ENCODE measurements at regions not wholly inside any gene's neighbourhood (a gene's known extent, or its start where the extent isn't known, plus 50 kb on each side); places are given as distances from the start of the nearest gene placed in this dataset.

DNA sequence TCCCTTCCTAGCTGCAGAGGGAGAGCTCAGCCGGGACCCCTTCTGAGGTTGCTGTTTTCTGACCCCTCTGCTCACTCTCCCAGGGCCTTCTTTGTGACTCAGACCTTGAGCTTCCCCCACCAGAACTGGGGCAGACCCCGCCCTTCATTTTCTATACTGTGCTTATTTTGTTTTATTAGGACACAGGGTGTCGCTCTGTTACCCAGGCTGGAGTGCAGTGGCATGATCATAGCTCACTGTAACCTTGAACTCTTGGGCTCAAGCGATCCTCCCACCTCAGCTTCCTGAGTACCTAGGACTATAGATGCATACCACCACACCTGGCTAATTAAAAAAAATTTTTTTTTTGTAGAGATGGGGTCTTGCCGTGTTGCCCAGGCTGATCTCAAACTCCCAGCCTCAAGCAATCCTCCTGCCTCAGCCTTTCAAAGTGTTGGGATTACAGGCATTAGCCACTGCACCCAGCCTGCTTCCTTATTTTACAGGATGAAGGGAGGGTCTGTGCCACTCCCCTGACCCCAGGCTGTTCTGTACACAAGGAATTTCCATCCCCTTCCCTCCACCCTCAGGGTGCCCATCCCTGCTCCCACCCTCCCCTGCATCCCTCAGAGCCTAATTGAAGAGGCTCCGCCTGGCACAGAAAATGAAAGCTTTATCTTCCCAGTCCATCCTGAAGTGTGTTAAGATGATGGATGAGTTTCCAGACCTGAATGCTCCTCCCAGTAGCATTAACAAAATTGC is 195.2 kb upstream of the POU3F1 start:
- intact Hi-C loops (cut with micrococcal nuclease): no loop called here
- TF ChIP-seq RAD21 (IDR thresholded peaks at IDR 0.05; ENCODE audit: low read depth): no peak
- TF ChIP-seq SP1 (IDR thresholded peaks at IDR 0.05; ENCODE audit: low read depth): no peak
- TF ChIP-seq TCF7L2 (IDR thresholded peaks at IDR 0.05; ENCODE audit: borderline replicate concordance, extremely low read depth, insufficient read depth, insufficient read length): no peak
- no peak for TF ChIP-seq POLR2AphosphoS5 (IDR thresholded peaks at IDR 0.05; ENCODE audit: low read depth, low read length)
- TF ChIP-seq ELF1 (IDR thresholded peaks at IDR 0.05; ENCODE audit: borderline replicate concordance, low read depth): no peak
- no peak for TF ChIP-seq EGR1 (IDR thresholded peaks at IDR 0.05; ENCODE audit: low read depth)
- TF ChIP-seq, protein P1, sequence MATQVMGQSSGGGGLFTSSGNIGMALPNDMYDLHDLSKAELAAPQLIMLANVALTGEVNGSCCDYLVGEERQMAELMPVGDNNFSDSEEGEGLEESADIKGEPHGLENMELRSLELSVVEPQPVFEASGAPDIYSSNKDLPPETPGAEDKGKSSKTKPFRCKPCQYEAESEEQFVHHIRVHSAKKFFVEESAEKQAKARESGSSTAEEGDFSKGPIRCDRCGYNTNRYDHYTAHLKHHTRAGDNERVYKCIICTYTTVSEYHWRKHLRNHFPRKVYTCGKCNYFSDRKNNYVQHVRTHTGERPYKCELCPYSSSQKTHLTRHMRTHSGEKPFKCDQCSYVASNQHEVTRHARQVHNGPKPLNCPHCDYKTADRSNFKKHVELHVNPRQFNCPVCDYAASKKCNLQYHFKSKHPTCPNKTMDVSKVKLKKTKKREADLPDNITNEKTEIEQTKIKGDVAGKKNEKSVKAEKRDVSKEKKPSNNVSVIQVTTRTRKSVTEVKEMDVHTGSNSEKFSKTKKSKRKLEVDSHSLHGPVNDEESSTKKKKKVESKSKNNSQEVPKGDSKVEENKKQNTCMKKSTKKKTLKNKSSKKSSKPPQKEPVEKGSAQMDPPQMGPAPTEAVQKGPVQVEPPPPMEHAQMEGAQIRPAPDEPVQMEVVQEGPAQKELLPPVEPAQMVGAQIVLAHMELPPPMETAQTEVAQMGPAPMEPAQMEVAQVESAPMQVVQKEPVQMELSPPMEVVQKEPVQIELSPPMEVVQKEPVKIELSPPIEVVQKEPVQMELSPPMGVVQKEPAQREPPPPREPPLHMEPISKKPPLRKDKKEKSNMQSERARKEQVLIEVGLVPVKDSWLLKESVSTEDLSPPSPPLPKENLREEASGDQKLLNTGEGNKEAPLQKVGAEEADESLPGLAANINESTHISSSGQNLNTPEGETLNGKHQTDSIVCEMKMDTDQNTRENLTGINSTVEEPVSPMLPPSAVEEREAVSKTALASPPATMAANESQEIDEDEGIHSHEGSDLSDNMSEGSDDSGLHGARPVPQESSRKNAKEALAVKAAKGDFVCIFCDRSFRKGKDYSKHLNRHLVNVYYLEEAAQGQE (IDR thresholded peaks at IDR 0.05; ENCODE audit: low read depth): no peak
- no peak for TF ChIP-seq CBX3 (IDR thresholded peaks at IDR 0.05; ENCODE audit: low read depth)
- no peak for TF ChIP-seq SIN3A (IDR thresholded peaks at IDR 0.05; ENCODE audit: low read depth)
- TF ChIP-seq YY1 (IDR thresholded peaks at IDR 0.05; ENCODE audit: extremely low read depth, insufficient replicate concordance, low read depth, low read length): no peak
- TF ChIP-seq, protein P2, sequence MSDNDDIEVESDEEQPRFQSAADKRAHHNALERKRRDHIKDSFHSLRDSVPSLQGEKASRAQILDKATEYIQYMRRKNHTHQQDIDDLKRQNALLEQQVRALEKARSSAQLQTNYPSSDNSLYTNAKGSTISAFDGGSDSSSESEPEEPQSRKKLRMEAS (IDR thresholded peaks at IDR 0.05): no peak
- no peak for TF ChIP-seq ZFX (IDR thresholded peaks at IDR 0.05)
- TF ChIP-seq, protein P3, sequence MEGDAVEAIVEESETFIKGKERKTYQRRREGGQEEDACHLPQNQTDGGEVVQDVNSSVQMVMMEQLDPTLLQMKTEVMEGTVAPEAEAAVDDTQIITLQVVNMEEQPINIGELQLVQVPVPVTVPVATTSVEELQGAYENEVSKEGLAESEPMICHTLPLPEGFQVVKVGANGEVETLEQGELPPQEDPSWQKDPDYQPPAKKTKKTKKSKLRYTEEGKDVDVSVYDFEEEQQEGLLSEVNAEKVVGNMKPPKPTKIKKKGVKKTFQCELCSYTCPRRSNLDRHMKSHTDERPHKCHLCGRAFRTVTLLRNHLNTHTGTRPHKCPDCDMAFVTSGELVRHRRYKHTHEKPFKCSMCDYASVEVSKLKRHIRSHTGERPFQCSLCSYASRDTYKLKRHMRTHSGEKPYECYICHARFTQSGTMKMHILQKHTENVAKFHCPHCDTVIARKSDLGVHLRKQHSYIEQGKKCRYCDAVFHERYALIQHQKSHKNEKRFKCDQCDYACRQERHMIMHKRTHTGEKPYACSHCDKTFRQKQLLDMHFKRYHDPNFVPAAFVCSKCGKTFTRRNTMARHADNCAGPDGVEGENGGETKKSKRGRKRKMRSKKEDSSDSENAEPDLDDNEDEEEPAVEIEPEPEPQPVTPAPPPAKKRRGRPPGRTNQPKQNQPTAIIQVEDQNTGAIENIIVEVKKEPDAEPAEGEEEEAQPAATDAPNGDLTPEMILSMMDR (IDR thresholded peaks at IDR 0.05 in 2 of 3, conservative IDR thresholded peaks at IDR 0.05 in 1 of 3; ENCODE audit: borderline replicate concordance in 1 of 3, insufficient read depth in 1 of 3, low read depth in 2 of 3, low read length in 2 of 3): no peak
- TF ChIP-seq, protein P4, sequence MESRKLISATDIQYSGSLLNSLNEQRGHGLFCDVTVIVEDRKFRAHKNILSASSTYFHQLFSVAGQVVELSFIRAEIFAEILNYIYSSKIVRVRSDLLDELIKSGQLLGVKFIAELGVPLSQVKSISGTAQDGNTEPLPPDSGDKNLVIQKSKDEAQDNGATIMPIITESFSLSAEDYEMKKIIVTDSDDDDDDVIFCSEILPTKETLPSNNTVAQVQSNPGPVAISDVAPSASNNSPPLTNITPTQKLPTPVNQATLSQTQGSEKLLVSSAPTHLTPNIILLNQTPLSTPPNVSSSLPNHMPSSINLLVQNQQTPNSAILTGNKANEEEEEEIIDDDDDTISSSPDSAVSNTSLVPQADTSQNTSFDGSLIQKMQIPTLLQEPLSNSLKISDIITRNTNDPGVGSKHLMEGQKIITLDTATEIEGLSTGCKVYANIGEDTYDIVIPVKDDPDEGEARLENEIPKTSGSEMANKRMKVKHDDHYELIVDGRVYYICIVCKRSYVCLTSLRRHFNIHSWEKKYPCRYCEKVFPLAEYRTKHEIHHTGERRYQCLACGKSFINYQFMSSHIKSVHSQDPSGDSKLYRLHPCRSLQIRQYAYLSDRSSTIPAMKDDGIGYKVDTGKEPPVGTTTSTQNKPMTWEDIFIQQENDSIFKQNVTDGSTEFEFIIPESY (IDR thresholded peaks at IDR 0.05; ENCODE audit: extremely low read depth, insufficient replicate concordance, low read length): no peak
- no peak for TF ChIP-seq ZNF274 (IDR thresholded peaks at IDR 0.05; ENCODE audit: low read depth, low read length)
- no peak for TF ChIP-seq SRF (IDR thresholded peaks at IDR 0.05; ENCODE audit: low read depth)
- CTCF ChIA-PET: no interaction called here

More for the DNA sequence above, 195.2 kb upstream of the POU3F1 start:
- Histone ChIP-seq H3K9me3 (ENCODE audit: control insufficient read depth in 1 of 2, insufficient read depth in 1 of 2, low read depth in 1 of 2, low read length in 2 of 2) (no peaks in the 10 kb centered on the region), H3K27me3 (ENCODE audit: insufficient read depth, low read length) (peaks cover 9% of the 10 kb centered on the region), H3K4me1 (ENCODE audit: control insufficient read depth in 1 of 2, insufficient read depth in 2 of 2, low read length in 2 of 2) (peaks cover 5 to 7% of the 10 kb centered on the region in 2 experiments; a peak in 2 of 4 replicates), H2AFZ (ENCODE audit: low read depth, low read length, poor library complexity, severe bottlenecking) (no peak overlapping the region), H3K4me3 (replicated peaks in 1 of 2; ENCODE audit: low read depth in 1 of 2, low read length in 2 of 2) (no peak overlapping the region), H3K27ac (ENCODE audit: low read depth, low read length) (no peak overlapping the region), H3K4me2 (ENCODE audit: low read length) (no peak overlapping the region), H3K36me3 (ENCODE audit: control insufficient read depth in 1 of 2, insufficient read depth in 2 of 2, low read length in 2 of 2) (no peaks in the 10 kb centered on the region), H4K20me1 (ENCODE audit: insufficient read depth) (no peaks in the 10 kb centered on the region), H3K9ac (ENCODE audit: low read length) (no peak overlapping the region), H3K9me2 (ENCODE audit: insufficient read depth) (no peaks in the 10 kb centered on the region), H3K79me2 (ENCODE audit: insufficient read depth, low read length) (no peaks in the 10 kb centered on the region)
- ATAC-seq (no peak), DNase-seq (ENCODE audit: low read depth, low spot score) (no peak)
- ChIA-PET POLR2A (no interaction called here), RAD21 (ENCODE audit: low non-redundant PET in 1 of 2, low total read pairs in 2 of 2, uncharacterized antibody in 2 of 2, unreplicated experiment in 2 of 2) (no interaction called here)
- BruUV-seq (replicated peaks): no TSS peak
